ENCODE measurements at regions not wholly inside any gene's neighbourhood (a gene's known extent, or its start where the extent isn't known, plus 50 kb on each side); places are given as distances from the start of the nearest gene placed in this dataset.

- CTCF ChIA-PET, result no interaction called here
- H3K4me1 ChIP-seq (ENCODE audit: control insufficient read depth in 1 of 2, insufficient read depth in 2 of 2, low read length in 2 of 2), result no peaks in the 10 kb centered on the region
Observed at GRCh38 chr1:203424285-203424684, 51.3 kb upstream of the PRELP start.

More at GRCh38 chr1:203424285-203424684, 51.3 kb upstream of the PRELP start:
- no peak overlapping the region for H3K4me3 ChIP-seq (replicated peaks in 1 of 2; ENCODE audit: low read depth in 1 of 2, low read length in 2 of 2)
- H4K20me1 ChIP-seq (ENCODE audit: insufficient read depth), result no peaks in the 10 kb centered on the region
- H3K9me3 ChIP-seq (ENCODE audit: control insufficient read depth in 1 of 2, insufficient read depth in 1 of 2, low read depth in 1 of 2, low read length in 2 of 2), result no peaks in the 10 kb centered on the region
- H3K79me2 ChIP-seq (ENCODE audit: insufficient read depth, low read length), result no peaks in the 10 kb centered on the region
- ATAC-seq, result no peak
- H3K27me3 ChIP-seq (ENCODE audit: insufficient read depth, low read length), result peaks cover 51% of the 10 kb centered on the region
- ChIA-PET RAD21 (ENCODE audit: low non-redundant PET in 1 of 2, low total read pairs in 2 of 2, uncharacterized antibody in 2 of 2, unreplicated experiment in 2 of 2) (no interaction called here), POLR2A (no interaction called here)
- TF ChIP-seq, protein P1, sequence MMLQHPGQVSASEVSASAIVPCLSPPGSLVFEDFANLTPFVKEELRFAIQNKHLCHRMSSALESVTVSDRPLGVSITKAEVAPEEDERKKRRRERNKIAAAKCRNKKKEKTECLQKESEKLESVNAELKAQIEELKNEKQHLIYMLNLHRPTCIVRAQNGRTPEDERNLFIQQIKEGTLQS (IDR thresholded peaks at IDR 0.05), result no peak
- TF ChIP-seq, protein P2, sequence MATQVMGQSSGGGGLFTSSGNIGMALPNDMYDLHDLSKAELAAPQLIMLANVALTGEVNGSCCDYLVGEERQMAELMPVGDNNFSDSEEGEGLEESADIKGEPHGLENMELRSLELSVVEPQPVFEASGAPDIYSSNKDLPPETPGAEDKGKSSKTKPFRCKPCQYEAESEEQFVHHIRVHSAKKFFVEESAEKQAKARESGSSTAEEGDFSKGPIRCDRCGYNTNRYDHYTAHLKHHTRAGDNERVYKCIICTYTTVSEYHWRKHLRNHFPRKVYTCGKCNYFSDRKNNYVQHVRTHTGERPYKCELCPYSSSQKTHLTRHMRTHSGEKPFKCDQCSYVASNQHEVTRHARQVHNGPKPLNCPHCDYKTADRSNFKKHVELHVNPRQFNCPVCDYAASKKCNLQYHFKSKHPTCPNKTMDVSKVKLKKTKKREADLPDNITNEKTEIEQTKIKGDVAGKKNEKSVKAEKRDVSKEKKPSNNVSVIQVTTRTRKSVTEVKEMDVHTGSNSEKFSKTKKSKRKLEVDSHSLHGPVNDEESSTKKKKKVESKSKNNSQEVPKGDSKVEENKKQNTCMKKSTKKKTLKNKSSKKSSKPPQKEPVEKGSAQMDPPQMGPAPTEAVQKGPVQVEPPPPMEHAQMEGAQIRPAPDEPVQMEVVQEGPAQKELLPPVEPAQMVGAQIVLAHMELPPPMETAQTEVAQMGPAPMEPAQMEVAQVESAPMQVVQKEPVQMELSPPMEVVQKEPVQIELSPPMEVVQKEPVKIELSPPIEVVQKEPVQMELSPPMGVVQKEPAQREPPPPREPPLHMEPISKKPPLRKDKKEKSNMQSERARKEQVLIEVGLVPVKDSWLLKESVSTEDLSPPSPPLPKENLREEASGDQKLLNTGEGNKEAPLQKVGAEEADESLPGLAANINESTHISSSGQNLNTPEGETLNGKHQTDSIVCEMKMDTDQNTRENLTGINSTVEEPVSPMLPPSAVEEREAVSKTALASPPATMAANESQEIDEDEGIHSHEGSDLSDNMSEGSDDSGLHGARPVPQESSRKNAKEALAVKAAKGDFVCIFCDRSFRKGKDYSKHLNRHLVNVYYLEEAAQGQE (IDR thresholded peaks at IDR 0.05; ENCODE audit: low read depth), result no peak
- no peak for TF ChIP-seq JUND (IDR thresholded peaks at IDR 0.05)
- no peak for TF ChIP-seq FOSL1 (IDR thresholded peaks at IDR 0.05; ENCODE audit: low read depth)
- TF ChIP-seq EZH2phosphoT487 (IDR thresholded peaks at IDR 0.05; ENCODE audit: borderline replicate concordance), result no peak
- TF ChIP-seq MAX (IDR thresholded peaks at IDR 0.05), result no peak
- TF ChIP-seq POLR2A (IDR thresholded peaks at IDR 0.05; ENCODE audit: borderline replicate concordance, extremely low read depth, insufficient read depth, insufficient read length), result no peak
- no peak for TF ChIP-seq EGR1 (IDR thresholded peaks at IDR 0.05; ENCODE audit: low read depth)
- no peak for TF ChIP-seq ELF1 (IDR thresholded peaks at IDR 0.05; ENCODE audit: borderline replicate concordance, low read depth)
- no peak for TF ChIP-seq SP1 (IDR thresholded peaks at IDR 0.05; ENCODE audit: low read depth)
- TF ChIP-seq TCF7L2 (IDR thresholded peaks at IDR 0.05; ENCODE audit: borderline replicate concordance, extremely low read depth, insufficient read depth, insufficient read length), result no peak
- TF ChIP-seq EZH2 (IDR thresholded peaks at IDR 0.05), result no peak
- TF ChIP-seq SRF (IDR thresholded peaks at IDR 0.05; ENCODE audit: low read depth), result no peak
- TF ChIP-seq ZNF274 (IDR thresholded peaks at IDR 0.05; ENCODE audit: low read depth, low read length), result no peak
- TF ChIP-seq SIN3A (IDR thresholded peaks at IDR 0.05; ENCODE audit: low read depth), result no peak
- no peak for TF ChIP-seq CTCF (IDR thresholded peaks at IDR 0.05 in 2 of 3, conservative IDR thresholded peaks at IDR 0.05 in 1 of 3; ENCODE audit: borderline replicate concordance in 1 of 3, insufficient read depth in 1 of 3, low read depth in 2 of 3, low read length in 2 of 3)
- TF ChIP-seq ZFX (IDR thresholded peaks at IDR 0.05), result no peak
- no peak for TF ChIP-seq RAD21 (IDR thresholded peaks at IDR 0.05; ENCODE audit: low read depth)
- TF ChIP-seq POLR2AphosphoS5 (IDR thresholded peaks at IDR 0.05; ENCODE audit: low read depth, low read length), result no peak
- no peak overlapping the region for H3K9ac ChIP-seq (ENCODE audit: low read length)
- no peaks in the 10 kb centered on the region for H3K36me3 ChIP-seq (ENCODE audit: control insufficient read depth in 1 of 2, insufficient read depth in 2 of 2, low read length in 2 of 2)
- BruUV-seq (replicated peaks), result no TSS peak
- no peak for DNase-seq (ENCODE audit: low read depth, low spot score)
- no peak overlapping the region for H3K4me2 ChIP-seq (ENCODE audit: low read length)
- no peak overlapping the region for H2AFZ ChIP-seq (ENCODE audit: low read depth, low read length, poor library complexity, severe bottlenecking)
- no peak overlapping the region for H3K27ac ChIP-seq (ENCODE audit: low read depth, low read length)
- intact Hi-C loops (cut with micrococcal nuclease), result no loop called here
- no peaks in the 10 kb centered on the region for H3K9me2 ChIP-seq (ENCODE audit: insufficient read depth)

Measured in HCT116 (cell line).